Glomerular visceral epithelial cell (primary cell): ENCODE measurements at regions not wholly inside any gene's neighbourhood (a gene's known extent, or its start where the extent isn't known, plus 50 kb on each side); places are given as distances from the start of the nearest gene placed in this dataset.
"Not testable (repeated sequence)": the region's sequence is repeated elsewhere in the genome, so short reads cannot be mapped to it uniquely, and the experiment has no call there.

Source experiments
- DNase-seq: peaks from one replicate; pipeline ENCODE4 v3.0.0-alpha.2; 2016; ENCODE audit errors: extremely low spot score

- DNase-seq: no peak
Measured at GRCh38 chr1:22196041-22196440, 53.1 kb upstream of the WNT4 start.

- DNase-seq: no peak
Measured at GRCh38 chr1:22196641-22197040, 53.7 kb upstream of the WNT4 start.

- DNase-seq: no peak
Measured at GRCh38 chr1:22197644-22198043, 54.7 kb upstream of the WNT4 start.

GRCh38 chr1:22201023-22201422 is 58.1 kb upstream of the WNT4 start:
- DNase-seq: no peak

- no peak for DNase-seq
Measured at GRCh38 chr1:22203335-22203734, 60.4 kb upstream of the WNT4 start.

- no peak for DNase-seq
Measured at GRCh38 chr1:22204057-22204840, 61.4 kb upstream of the WNT4 start.

- DNase-seq: no peak
Measured at GRCh38 chr1:22204989-22205913, 62.4 kb upstream of the WNT4 start.

GRCh38 chr1:22206551-22207125 is 63.7 kb upstream of the WNT4 start:
- DNase-seq: no peak

GRCh38 chr1:22207511-22208267 is 64.8 kb upstream of the WNT4 start:
- no peak for DNase-seq

GRCh38 chr1:22208268-22208972 is 65.5 kb upstream of the WNT4 start:
- no peak for DNase-seq

- DNase-seq: no peak
Measured at GRCh38 chr1:22208973-22209378, 66.1 kb upstream of the WNT4 start.

GRCh38 chr1:22210176-22210575 is 67.3 kb upstream of the WNT4 start:
- no peak for DNase-seq

GRCh38 chr1:22210636-22211035 is 67.7 kb upstream of the WNT4 start:
- no peak for DNase-seq

GRCh38 chr1:22211459-22211858 is 68.6 kb upstream of the WNT4 start:
- DNase-seq: not testable (repeated sequence)

- DNase-seq: no peak
Measured at GRCh38 chr1:22212400-22213233, 69.7 kb upstream of the WNT4 start.

- DNase-seq: no peak
Measured at GRCh38 chr1:22216210-22216883, 73.5 kb upstream of the WNT4 start.

GRCh38 chr1:22216966-22217365 is 74.1 kb upstream of the WNT4 start:
- no peak for DNase-seq

- no peak for DNase-seq
Measured at GRCh38 chr1:22217811-22218460, 75.0 kb upstream of the WNT4 start.

- DNase-seq: no peak
Measured at GRCh38 chr1:22218618-22219250, 75.8 kb upstream of the WNT4 start.
